ENCODE measurements at regions not wholly inside any gene's neighbourhood (a gene's known extent, or its start where the extent isn't known, plus 50 kb on each side); places are given as distances from the start of the nearest gene placed in this dataset.
"Not testable (repeated sequence)": the region's sequence is repeated elsewhere in the genome, so short reads cannot be mapped to it uniquely, and the experiment has no call there.

GRCh38 chr12:37666069-37666781 lies 650.3 kb upstream of the ALG10B start:
- Mint-ChIP-seq H3K4me1 (no peaks in the 10 kb centered on the region), H3K9me3 (peaks cover 86% of the 10 kb centered on the region), H3K27me3 (ENCODE audit: low read depth, poor library complexity) (peaks cover 4% of the 10 kb centered on the region), H3K36me3 (ENCODE audit: low read depth) (no peaks in the 10 kb centered on the region), H3K4me3 (no peak overlapping the region), H3K27ac (no peak overlapping the region)
- no peak for TF ChIP-seq CTCF (IDR thresholded peaks at IDR 0.05)
- no peak for DNase-seq

- H3K27me3 Mint-ChIP-seq (ENCODE audit: low read depth, poor library complexity); H3K4me1 Mint-ChIP-seq: not testable (repeated sequence)
These were observed 648.0 kb upstream of the ALG10B start for GRCh38 chr12:37668557-37668956.

GRCh38 chr12:37672655-37673260 lies 643.8 kb upstream of the ALG10B start:
- Mint-ChIP-seq H3K27ac (no peak overlapping the region), H3K4me3 (no peak overlapping the region), H3K27me3 (ENCODE audit: low read depth, poor library complexity) (no peaks in the 10 kb centered on the region), H3K36me3 (ENCODE audit: low read depth) (no peaks in the 10 kb centered on the region), H3K9me3 (peaks cover 81% of the 10 kb centered on the region), H3K4me1 (no peaks in the 10 kb centered on the region)
- TF ChIP-seq CTCF (IDR thresholded peaks at IDR 0.05) = no peak
- DNase-seq = no peak

More at GRCh38 chr12:37668557-37668956, 648.0 kb upstream of the ALG10B start:
- H3K9me3 Mint-ChIP-seq = peaks cover 86% of the 10 kb centered on the region
- H3K4me3 Mint-ChIP-seq; H3K27ac Mint-ChIP-seq; DNase-seq; H3K36me3 Mint-ChIP-seq (ENCODE audit: low read depth): not testable (repeated sequence)

- no peak for DNase-seq
- H3K4me1 Mint-ChIP-seq = no peaks in the 10 kb centered on the region
- H3K9me3 Mint-ChIP-seq = peaks cover 71% of the 10 kb centered on the region
- no peak for TF ChIP-seq CTCF (IDR thresholded peaks at IDR 0.05)
- no peak overlapping the region for H3K27ac Mint-ChIP-seq
- H3K36me3 Mint-ChIP-seq (ENCODE audit: low read depth) = peaks cover 5% of the 10 kb centered on the region
- no peaks in the 10 kb centered on the region for H3K27me3 Mint-ChIP-seq (ENCODE audit: low read depth, poor library complexity)
- no peak overlapping the region for H3K4me3 Mint-ChIP-seq
These were observed 595.7 kb upstream of the ALG10B start for GRCh38 chr12:37720846-37721245.

- no peak overlapping the region for H3K27ac Mint-ChIP-seq
- H3K4me1 Mint-ChIP-seq = no peaks in the 10 kb centered on the region
- no peak overlapping the region for H3K4me3 Mint-ChIP-seq
- no peak for TF ChIP-seq CTCF (IDR thresholded peaks at IDR 0.05)
- no peaks in the 10 kb centered on the region for H3K36me3 Mint-ChIP-seq (ENCODE audit: low read depth)
- DNase-seq = no peak
- H3K27me3 Mint-ChIP-seq (ENCODE audit: low read depth, poor library complexity) = no peaks in the 10 kb centered on the region
- peaks cover 81% of the 10 kb centered on the region for H3K9me3 Mint-ChIP-seq
These were observed 582.7 kb upstream of the ALG10B start for GRCh38 chr12:37733856-37734255.
